HUES48 (cell line): ENCODE measurements at regions not wholly inside any gene's neighbourhood (a gene's known extent, or its start where the extent isn't known, plus 50 kb on each side); places are given as distances from the start of the nearest gene placed in this dataset.

Experiments used
- H3K27ac ChIP-seq: one replicate; pipeline ENCODE4 v1.7.0; 2013; ENCODE audit warnings: low read depth, low read length, inconsistent platforms
- H3K27me3 ChIP-seq: 2 replicates; pipeline ENCODE4 v1.6.1; 2013; ENCODE audit warnings: mild to moderate bottlenecking, low read length; ENCODE audit not compliant: control insufficient read depth, insufficient read depth
- H3K36me3 ChIP-seq: 2 replicates; pipeline ENCODE4 v1.6.1; 2013; ENCODE audit warnings: low read length; ENCODE audit not compliant: control insufficient read depth, insufficient read depth
- H3K4me1 ChIP-seq: 2 replicates; pipeline ENCODE4 v1.6.1; 2013; ENCODE audit warnings: mild to moderate bottlenecking, low read length; ENCODE audit not compliant: control insufficient read depth, insufficient read depth
- H3K4me3 ChIP-seq: 2 replicates; pipeline ENCODE4 v1.5.1; 2013; ENCODE audit warnings: mild to moderate bottlenecking, low read depth, low read length
- H3K9ac ChIP-seq: 2 replicates; pipeline ENCODE4 v1.6.1; 2013; ENCODE audit warnings: mild to moderate bottlenecking, low read depth, low read length, moderate library complexity
- H3K9me3 ChIP-seq: 2 replicates; pipeline ENCODE4 v1.6.1; 2013; ENCODE audit warnings: low read length; ENCODE audit not compliant: control insufficient read depth, insufficient read depth

- H3K36me3 ChIP-seq, result no peaks in the 10 kb centered on the region
- H3K27me3 ChIP-seq, result no peaks in the 10 kb centered on the region
- H3K9ac ChIP-seq, result no peak overlapping the region
- no peak overlapping the region for H3K4me3 ChIP-seq
- no peak overlapping the region for H3K27ac ChIP-seq
- H3K4me1 ChIP-seq, result peaks cover 15% of the 10 kb centered on the region
- no peaks in the 10 kb centered on the region for H3K9me3 ChIP-seq
Measured at GRCh38 chr5:142259758-142260157, 65.1 kb downstream of the SPRY4 start.

- Histone ChIP-seq H3K9ac (no peak overlapping the region), H3K36me3 (no peaks in the 10 kb centered on the region), H3K27ac (no peak overlapping the region), H3K4me1 (peaks cover 6% of the 10 kb centered on the region), H3K9me3 (no peaks in the 10 kb centered on the region), H3K27me3 (no peaks in the 10 kb centered on the region), H3K4me3 (no peak overlapping the region)
Measured at GRCh38 chr5:142255831-142256230, 69.0 kb downstream of the SPRY4 start.

GRCh38 chr5:142254431-142254830 is 70.4 kb downstream of the SPRY4 start:
- Histone ChIP-seq H3K36me3 (no peaks in the 10 kb centered on the region), H3K4me3 (no peak overlapping the region), H3K27me3 (no peaks in the 10 kb centered on the region), H3K27ac (no peak overlapping the region), H3K9me3 (no peaks in the 10 kb centered on the region), H3K9ac (no peak overlapping the region), H3K4me1 (no peaks in the 10 kb centered on the region)

- H3K27ac ChIP-seq, result no peak overlapping the region
- H3K4me1 ChIP-seq, result no peaks in the 10 kb centered on the region
- H3K9ac ChIP-seq, result no peak overlapping the region
- H3K4me3 ChIP-seq, result no peak overlapping the region
- H3K36me3 ChIP-seq, result no peaks in the 10 kb centered on the region
- H3K27me3 ChIP-seq, result no peaks in the 10 kb centered on the region
- H3K9me3 ChIP-seq, result no peaks in the 10 kb centered on the region
Measured at GRCh38 chr5:142253938-142254337, 70.9 kb downstream of the SPRY4 start.

GRCh38 chr5:142250119-142250518 is 74.7 kb downstream of the SPRY4 start:
- no peak overlapping the region for H3K9ac ChIP-seq
- H3K4me1 ChIP-seq, result no peaks in the 10 kb centered on the region

GRCh38 chr5:142248853-142249462 is 75.9 kb downstream of the SPRY4 start:
- Histone ChIP-seq H3K9me3 (no peaks in the 10 kb centered on the region), H3K4me1 (no peaks in the 10 kb centered on the region), H3K27me3 (no peaks in the 10 kb centered on the region), H3K36me3 (no peaks in the 10 kb centered on the region), H3K9ac (no peak overlapping the region), H3K27ac (no peak overlapping the region), H3K4me3 (no peak overlapping the region)

More at GRCh38 chr5:142250119-142250518, 74.7 kb downstream of the SPRY4 start:
- no peak overlapping the region for H3K27ac ChIP-seq
- H3K36me3 ChIP-seq, result no peaks in the 10 kb centered on the region
- no peak overlapping the region for H3K4me3 ChIP-seq
- no peaks in the 10 kb centered on the region for H3K27me3 ChIP-seq
- no peaks in the 10 kb centered on the region for H3K9me3 ChIP-seq

- Histone ChIP-seq H3K9me3 (no peaks in the 10 kb centered on the region), H3K4me3 (no peak overlapping the region), H3K36me3 (no peaks in the 10 kb centered on the region), H3K27ac (peak overlapping the region; percentile 52), H3K9ac (no peak overlapping the region), H3K4me1 (no peaks in the 10 kb centered on the region), H3K27me3 (no peaks in the 10 kb centered on the region)
Measured at GRCh38 chr5:142246258-142246657, 78.6 kb downstream of the SPRY4 start.

- H3K27ac ChIP-seq, result peak overlapping the region; percentile 52
- H3K4me3 ChIP-seq, result no peak overlapping the region
- no peaks in the 10 kb centered on the region for H3K4me1 ChIP-seq
- no peaks in the 10 kb centered on the region for H3K36me3 ChIP-seq
- no peak overlapping the region for H3K9ac ChIP-seq
- H3K9me3 ChIP-seq, result no peaks in the 10 kb centered on the region
- H3K27me3 ChIP-seq, result no peaks in the 10 kb centered on the region
Measured at GRCh38 chr5:142245786-142246185, 79.0 kb downstream of the SPRY4 start.

- H3K27me3 ChIP-seq, result no peaks in the 10 kb centered on the region
- no peak overlapping the region for H3K9ac ChIP-seq
- no peak overlapping the region for H3K4me3 ChIP-seq
- no peaks in the 10 kb centered on the region for H3K36me3 ChIP-seq
- no peak overlapping the region for H3K27ac ChIP-seq
- H3K9me3 ChIP-seq, result no peaks in the 10 kb centered on the region
- H3K4me1 ChIP-seq, result no peaks in the 10 kb centered on the region
Measured at GRCh38 chr5:142244440-142244839, 80.4 kb downstream of the SPRY4 start.

GRCh38 chr5:142242272-142242671 is 82.5 kb downstream of the SPRY4 start:
- Histone ChIP-seq H3K36me3 (no peaks in the 10 kb centered on the region), H3K4me1 (no peaks in the 10 kb centered on the region), H3K27me3 (no peaks in the 10 kb centered on the region), H3K9me3 (no peaks in the 10 kb centered on the region), H3K4me3 (no peak overlapping the region), H3K27ac (no peak overlapping the region), H3K9ac (no peak overlapping the region)

DNA sequence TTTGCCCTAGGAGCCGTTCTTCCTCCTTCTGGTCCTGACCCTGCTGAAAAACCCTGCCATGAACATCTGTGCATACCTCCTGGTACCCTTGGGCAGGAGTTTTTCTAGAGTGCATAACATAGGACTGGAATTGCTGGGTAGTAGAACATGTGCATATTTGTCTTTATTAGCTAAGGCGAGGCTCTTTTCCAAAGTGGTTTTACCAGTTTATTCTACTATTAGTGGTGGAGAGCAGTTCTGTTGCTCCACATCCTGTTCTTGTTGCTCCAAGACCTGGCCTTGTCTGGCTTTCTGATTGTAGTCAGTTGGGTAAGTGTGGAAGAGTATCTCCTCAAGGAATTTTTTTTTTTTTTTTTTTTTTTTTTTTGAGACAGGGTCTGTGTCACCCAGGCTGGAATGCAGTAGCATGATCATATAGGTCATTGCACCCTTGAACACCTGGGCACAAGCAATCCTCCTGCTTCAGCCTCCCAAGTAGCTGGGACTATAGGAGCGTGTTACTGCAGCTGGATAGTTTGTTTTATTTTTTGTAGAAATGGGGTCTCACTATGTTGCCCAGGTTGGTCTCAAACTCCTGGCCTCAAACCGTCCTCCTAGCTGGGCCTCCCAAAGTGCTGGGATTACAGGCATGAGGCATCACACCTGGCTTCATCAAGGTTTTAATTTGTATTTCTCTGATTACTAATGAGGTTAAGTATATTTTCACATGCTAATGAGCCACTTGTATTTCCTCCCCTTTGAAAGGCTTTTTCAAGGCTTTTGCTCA is 85.2 kb downstream of the SPRY4 start:
- no peak overlapping the region for H3K9ac ChIP-seq
- no peaks in the 10 kb centered on the region for H3K36me3 ChIP-seq
- peaks cover 20% of the 10 kb centered on the region for H3K4me1 ChIP-seq
- no peak overlapping the region for H3K4me3 ChIP-seq
- H3K9me3 ChIP-seq, result no peaks in the 10 kb centered on the region
- no peaks in the 10 kb centered on the region for H3K27me3 ChIP-seq
- no peak overlapping the region for H3K27ac ChIP-seq
